Stimulated activated CD4-positive, alpha-beta T cell treated with anti-CD3 and anti-CD28 coated beads, Interleukin-12 subunit alpha, Interleukin-12 subunit beta, amount 100 ng/mL, for 48 hours (primary cell): ENCODE measurements at regions not wholly inside any gene's neighbourhood (a gene's known extent, or its start where the extent isn't known, plus 50 kb on each side); places are given as distances from the start of the nearest gene placed in this dataset.
"Not testable (repeated sequence)": the region's sequence is repeated elsewhere in the genome, so short reads cannot be mapped to it uniquely, and the experiment has no call there.

ENCODE experiments used
- DNase-seq, 3 donors: peaks; one replicate each; pipeline ENCODE4 v3.0.0-alpha.2; 2020; ENCODE audit warnings: low read depth in 2 of 3, low spot score in 1 of 3

- DNase-seq = no peak
These were observed 106.8 kb downstream of the MDH1 start for GRCh38 chr2:63695583-63695982.

GRCh38 chr2:63696496-63696895 lies 107.7 kb downstream of the MDH1 start:
- no peak for DNase-seq

DNA sequence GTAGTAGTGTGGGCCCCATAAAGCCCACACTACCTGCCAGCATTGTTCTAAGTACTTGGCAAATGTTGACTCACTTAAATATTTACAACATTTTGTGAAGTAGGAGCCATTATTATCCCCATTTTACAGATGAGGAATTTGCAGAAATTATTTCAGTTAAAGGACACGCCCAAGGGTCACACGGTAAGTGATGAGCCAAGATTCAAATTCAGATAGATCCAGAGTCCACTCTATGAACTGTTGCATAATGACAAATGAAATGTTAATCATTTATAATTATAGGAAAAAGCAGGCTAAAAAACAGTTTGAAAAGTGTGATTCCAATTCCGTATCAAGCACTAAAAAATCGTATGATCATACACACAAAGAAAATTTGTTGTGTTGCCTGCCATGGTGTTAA lies 108.4 kb downstream of the MDH1 start:
- no peak for DNase-seq

DNA sequence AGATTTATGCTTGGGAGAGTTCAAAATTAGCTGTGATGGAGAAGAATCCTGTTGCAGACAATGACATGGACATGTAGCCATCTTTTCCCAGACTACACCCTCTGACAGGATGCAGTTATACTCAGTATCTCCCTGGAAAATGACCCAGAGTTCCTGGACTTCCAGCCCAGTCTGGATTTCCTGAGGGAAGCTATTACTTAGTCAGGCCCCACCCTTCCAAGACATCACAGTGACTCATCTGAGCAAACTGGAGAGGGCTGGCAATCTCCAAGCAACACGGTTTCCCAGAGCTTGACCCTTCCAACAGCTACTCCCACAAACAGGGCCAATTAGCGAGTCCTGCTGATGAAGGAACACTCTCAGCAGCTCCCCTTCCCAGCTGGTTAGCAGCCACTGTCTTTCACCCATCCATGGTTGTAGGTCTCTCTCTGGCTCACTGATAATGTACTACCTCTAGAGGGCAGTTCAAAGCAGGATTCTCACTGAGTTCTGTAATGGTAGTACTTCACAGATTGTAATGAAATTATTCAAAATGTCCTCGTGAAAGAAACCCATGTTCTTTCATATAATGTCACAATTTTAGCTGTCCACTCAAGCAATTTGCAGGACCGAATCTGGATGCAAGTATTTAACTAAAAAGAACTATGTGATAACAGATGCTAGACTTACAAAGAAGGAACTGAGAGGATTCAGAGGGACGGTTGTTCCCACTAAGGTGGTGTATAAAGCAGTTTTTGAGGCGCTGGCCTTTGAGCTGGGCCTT lies 110.2 kb downstream of the MDH1 start:
- DNase-seq = no peak

GRCh38 chr2:63699549-63699839 lies 110.7 kb downstream of the MDH1 start:
- no peak for DNase-seq

DNA sequence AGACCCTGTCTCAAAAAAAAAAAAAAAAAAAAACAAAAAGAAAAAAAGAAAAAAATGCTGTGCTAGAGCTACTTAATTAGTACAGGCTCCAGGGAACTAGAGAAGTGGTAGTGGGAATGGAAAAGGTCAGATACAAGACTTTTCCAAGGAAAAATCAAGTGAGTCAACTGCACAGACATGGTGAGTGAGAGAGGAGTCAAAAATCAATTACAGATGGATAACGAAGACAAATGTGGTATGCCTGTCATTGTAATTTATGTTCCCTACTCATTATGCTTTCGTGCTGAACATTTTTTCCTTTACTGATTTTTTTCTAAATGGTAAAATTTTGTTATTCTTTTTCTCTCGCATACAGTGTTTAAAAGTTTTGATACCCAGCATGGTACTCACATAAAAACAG lies 111.5 kb downstream of the MDH1 start:
- DNase-seq = no peak

DNA sequence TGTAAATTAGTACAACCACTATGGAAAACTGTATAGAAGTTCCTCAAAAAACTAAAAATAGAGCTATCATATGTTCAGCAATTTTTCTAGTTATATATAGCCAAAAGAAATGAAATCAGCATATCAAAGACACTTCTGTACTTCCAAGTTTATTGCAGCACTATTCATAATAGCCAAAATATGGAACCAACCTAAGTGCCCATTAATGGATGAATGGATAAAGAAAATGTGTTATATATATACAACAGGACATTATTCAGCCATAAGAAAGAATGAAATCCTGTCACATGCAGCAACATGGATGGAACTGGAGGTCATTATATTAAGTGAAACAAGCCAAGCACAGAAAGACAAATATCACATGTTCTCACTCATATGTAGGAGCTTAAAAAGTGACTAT lies 112.6 kb downstream of the MDH1 start:
- no peak for DNase-seq

GRCh38 chr2:63706084-63706483 lies 117.3 kb downstream of the MDH1 start:
- not testable (repeated sequence) for DNase-seq

DNA sequence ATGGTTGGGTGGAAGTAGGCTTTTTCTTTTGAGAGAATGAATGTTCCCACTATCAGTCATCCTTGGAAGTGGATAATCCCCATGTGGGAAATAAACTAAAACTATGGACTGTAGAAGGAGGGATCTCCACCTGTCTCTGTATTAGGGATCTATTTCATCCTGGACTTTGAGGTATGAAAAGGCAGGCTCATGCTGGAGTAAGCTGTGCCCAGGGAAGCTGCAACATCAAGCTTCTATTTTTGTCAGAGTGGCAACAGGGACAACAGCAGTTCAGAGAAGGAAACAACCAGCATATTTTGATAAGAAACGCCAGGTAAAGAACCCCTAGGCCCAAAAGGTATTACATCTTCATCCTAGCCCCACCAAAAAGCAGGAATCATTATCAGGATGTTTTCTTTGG lies 122.0 kb downstream of the MDH1 start:
- DNase-seq = no peak

DNA sequence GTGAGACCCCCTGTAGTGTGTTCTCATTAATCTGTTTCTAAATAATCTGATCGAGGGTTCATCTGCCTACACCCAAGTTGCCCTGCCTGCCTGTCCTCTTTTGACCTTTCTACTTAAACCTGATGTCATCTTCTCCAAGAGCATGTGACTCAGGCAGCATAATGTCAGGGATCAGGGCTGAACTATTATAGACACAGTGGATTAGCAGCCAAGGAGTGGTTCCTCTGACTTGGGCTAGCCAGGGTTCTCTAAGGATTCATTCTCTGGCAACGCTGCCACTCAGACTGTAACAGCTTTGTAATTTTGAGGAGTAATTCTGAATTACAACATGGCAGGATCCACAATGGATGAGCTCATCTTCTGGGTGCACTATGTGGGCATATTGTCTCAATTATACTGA lies 124.0 kb downstream of the MDH1 start:
- DNase-seq = no peak

GRCh38 chr2:63716146-63716545 lies 125.5 kb upstream of the UGP2 start:
- no peak for DNase-seq

- no peak for DNase-seq
These were observed 122.6 kb upstream of the UGP2 start for GRCh38 chr2:63719052-63719451.

DNA sequence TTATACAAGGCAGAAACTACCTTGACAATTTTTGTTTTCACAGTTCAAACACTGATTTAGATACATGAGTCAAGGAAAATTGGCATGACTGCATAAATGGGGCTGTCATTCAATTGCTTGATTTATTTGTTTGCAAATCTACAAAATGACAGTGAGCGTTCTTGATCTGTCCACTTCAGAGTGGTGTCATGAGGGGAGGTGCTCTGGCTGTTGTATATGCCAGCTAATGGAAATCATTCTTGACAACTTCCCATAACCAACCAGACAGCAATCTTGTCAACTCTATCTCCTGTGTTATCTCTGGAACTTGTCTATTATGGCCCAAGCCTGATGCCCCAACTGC lies 120.6 kb upstream of the UGP2 start:
- DNase-seq = no peak

- not testable (repeated sequence) for DNase-seq
These were observed 119.4 kb upstream of the UGP2 start for GRCh38 chr2:63722284-63722683.

GRCh38 chr2:63723709-63724108 lies 118.0 kb upstream of the UGP2 start:
- DNase-seq = no peak

DNA sequence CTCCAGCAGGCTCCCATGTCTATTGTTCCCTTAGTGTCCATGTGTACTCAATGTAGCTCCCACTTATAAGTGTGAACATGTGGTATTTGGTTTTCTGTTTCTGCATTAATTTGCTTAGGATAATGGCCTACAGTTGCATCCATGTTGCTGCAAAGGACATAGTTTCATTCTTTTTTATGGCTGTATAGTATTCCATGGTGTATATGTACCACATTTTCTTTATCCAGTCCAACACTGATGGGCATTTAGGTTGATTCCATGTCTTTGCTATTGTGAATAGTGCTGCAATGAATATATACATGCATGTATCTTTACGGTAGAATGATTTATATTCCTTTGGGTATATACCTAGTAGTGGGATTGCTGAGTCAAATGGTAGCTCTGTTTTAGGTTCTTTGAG lies 116.5 kb upstream of the UGP2 start:
- not testable (repeated sequence) for DNase-seq

DNA sequence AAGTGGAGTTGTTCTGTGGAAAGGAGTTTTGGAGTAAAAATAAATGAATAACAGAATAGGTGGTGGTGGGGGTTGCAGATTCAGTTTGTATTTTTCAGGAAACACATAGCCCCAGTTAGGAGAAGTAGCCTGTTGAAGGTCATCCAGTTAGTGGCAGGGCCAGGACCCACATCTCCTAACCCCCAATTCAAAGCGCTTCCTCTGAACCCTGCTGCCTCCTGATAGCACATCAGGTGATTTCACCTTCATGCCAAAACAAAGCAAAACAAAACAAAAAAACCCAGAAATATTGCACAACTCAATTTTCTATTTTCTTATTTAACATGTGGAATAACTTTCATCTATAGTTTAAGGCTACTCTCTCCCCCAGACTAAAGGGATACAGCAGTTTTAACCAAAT lies 112.3 kb upstream of the UGP2 start:
- no peak for DNase-seq

GRCh38 chr2:63729831-63730230 lies 111.9 kb upstream of the UGP2 start:
- no peak for DNase-seq

GRCh38 chr2:63734510-63734909 lies 107.2 kb upstream of the UGP2 start:
- DNase-seq = no peak

DNA sequence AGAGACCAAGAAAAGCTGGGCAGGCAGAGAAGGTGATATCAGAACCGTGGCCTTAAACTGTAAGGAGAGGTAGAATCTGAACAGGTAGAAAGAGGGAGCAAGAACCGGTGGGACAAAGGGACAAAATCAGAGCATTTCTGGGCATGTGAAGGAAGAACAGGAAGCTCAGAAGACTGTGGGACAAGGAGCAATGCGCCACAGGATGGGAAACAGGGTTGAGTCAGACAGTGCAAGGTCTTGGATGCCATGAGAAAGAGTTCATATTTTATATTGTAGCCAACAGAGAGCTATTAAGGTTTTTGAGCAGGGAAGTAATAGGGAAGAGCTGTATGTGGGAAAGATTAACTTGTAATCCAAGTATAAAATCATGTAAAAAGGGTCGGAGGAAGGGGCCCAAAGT lies 106.4 kb upstream of the UGP2 start:
- DNase-seq = no peak

DNA sequence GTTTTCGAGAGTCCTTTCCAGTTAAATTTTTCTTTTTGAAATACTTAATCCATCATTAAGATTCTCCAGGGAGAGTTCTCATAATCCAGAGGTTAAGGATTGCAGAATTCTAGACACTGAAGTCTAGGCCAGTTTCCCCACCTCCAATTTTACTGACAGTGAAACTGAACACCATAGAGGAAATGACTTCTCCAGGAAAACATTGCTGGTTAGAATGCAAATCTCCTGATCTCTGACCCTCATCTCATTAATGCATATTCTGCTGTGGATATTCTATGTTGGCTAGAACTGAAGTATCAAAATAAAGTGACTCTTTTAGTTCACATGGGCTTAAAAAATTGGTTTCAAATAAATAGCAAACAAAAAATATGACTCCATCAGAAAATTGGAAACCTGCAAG lies 105.8 kb upstream of the UGP2 start:
- DNase-seq = no peak

- no peak for DNase-seq
These were observed 105.3 kb upstream of the UGP2 start for GRCh38 chr2:63736354-63736753.

DNA sequence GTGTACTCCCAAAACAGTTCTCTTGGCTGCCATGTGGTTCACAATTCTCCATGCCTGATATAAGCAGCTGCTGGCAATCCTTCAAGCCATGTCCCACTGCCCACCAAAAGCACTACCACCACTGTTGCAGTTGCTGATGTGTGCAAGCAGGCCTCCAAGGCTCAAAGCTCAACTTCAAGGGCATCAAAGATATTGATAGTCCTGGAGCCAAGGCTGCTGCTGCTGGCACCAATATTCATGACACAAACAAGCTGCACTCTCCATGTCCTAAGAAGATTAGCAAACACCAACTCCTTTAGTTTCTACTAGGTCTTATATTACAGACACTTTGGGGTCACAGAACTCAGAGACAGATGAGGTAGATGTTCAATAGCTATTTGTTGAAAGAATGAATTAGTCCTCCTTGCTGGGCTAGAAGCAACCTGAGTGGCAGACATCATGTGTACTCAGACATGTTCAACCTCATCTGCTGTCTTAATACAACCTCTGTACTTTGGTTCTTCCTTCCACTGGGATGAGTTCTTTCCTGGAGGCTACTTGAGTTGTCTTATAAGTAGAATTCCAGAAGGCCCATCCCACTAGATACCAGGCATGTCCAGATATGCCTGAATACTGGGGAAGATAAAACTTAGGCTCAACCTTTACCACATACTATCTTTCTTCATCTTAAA lies 104.5 kb upstream of the UGP2 start:
- no peak for DNase-seq
